ENCODE measurements at regions not wholly inside any gene's neighbourhood (a gene's known extent, or its start where the extent isn't known, plus 50 kb on each side); places are given as distances from the start of the nearest gene placed in this dataset.

DNA sequence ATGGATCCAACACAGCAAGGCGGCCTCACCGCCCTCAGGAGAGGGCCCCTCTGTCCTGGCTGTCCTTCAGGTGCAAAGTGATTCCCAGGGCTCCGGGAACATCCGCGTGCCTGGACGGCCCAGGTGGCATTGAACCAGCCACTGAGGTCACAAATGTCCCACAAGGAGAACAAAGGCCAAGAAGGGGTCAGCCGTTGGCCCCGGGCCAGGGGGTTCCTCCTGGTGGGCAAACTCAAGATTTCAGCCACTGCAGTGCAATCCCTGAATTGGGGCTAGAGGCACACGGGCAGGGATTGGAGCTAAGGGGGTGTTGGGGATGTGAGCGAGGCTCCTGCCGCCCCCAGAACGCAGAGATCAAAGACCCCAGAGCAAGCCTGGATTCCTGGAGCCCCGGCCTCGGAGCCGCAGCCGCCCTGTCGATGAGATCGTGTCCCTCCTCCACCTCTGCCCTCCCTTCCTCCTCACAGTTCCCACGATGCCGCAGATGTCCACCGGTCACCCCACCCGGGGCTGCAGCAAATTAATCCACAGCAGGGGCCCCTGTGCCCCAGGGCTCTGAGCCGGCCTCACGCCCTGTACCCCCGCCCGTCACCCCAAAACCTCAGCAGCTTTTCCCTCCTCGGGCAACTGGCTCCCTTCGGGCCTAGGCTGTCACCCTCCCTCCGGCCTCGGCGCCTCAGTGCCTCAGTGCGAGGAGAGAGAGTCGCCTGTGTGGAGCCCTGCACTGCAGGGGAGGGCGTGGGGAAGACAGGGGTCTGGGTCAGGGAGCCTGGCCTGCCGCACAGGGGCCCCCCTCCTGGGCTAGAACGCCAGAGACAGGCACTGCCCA, 56.7 kb upstream of the GALNT9 start:
- Histone ChIP-seq H3K36me3 (replicated peaks; ENCODE audit: control insufficient read depth, insufficient read depth, low read length) (no peaks in the 10 kb centered on the region), H3K27me3 (ENCODE audit: control insufficient read depth, insufficient read depth, low read length) (peaks cover 61% of the 10 kb centered on the region), H3K4me3 (ENCODE audit: insufficient read depth, low read depth, low read length) (no peak overlapping the region)
- no peak for DNase-seq

DNA sequence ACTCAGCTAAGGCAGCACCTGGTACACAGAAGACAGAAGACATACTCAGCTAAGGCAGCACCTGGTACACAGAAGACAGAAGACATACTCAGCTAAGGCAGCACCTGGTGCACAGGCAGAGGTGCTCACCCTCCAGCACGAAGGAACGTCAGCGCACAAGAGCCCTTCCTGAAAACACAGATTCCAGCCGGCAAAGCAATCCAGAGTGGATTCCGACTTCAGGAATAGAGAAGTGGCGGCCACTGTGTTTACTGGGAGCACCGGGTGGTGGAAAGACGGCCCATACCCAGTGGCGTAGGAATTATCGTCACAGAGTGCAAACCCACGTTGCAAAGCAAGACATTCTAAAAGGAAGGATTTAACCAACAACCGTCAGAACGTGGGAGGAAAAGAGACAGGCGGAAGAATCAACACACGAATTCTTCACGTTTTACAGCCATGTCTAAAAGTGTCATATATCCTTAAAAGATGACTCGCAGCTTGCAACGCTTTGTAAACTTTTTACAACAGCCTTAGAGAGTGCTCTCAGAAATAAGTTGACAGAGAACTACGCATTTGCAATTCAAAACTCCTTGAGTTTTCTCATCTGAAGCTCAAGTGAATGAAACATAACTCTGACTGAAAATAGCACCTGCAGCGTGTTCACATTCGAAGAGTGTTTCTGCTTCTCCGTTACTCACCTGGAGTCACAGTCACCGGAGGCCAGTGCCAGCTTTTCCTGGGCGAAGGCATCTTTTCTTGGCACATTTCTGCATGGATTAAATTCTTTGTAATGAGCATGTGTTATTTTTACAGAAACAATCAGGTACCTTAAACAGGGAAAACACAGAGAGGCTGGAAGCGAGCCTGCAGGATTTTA, 55.8 kb upstream of the GALNT9 start:
- peaks cover 68% of the 10 kb centered on the region for H3K27me3 ChIP-seq (ENCODE audit: control insufficient read depth, insufficient read depth, low read length)
- no peaks in the 10 kb centered on the region for H3K36me3 ChIP-seq (replicated peaks; ENCODE audit: control insufficient read depth, insufficient read depth, low read length)
- DNase-seq, result no peak
- H3K4me3 ChIP-seq (ENCODE audit: insufficient read depth, low read depth, low read length), result no peak overlapping the region

DNA sequence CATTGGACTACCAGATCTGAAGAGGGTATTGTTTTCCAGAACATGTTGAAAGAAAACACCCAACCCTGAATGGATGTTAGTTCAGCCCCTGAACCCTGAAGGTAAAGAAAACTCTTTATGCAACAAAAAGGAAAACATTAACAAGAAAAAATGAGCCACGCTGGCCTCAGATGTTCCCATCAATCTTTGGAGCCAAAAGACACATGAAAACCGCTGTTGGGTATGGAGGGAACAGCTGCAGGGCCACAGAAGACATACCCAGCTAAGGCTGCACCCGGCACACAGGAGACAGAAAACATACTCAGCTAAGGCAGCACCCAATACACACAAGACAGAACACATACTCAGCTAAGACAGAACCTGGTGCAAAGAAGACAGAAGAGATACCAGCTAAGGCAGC, 51.3 kb upstream of the GALNT9 start:
- peaks cover 49% of the 10 kb centered on the region for H3K27me3 ChIP-seq (ENCODE audit: control insufficient read depth, insufficient read depth, low read length)
- H3K4me3 ChIP-seq (ENCODE audit: insufficient read depth, low read depth, low read length), result no peak overlapping the region
- no peaks in the 10 kb centered on the region for H3K36me3 ChIP-seq (replicated peaks; ENCODE audit: control insufficient read depth, insufficient read depth, low read length)
- DNase-seq, result no peak

DNA sequence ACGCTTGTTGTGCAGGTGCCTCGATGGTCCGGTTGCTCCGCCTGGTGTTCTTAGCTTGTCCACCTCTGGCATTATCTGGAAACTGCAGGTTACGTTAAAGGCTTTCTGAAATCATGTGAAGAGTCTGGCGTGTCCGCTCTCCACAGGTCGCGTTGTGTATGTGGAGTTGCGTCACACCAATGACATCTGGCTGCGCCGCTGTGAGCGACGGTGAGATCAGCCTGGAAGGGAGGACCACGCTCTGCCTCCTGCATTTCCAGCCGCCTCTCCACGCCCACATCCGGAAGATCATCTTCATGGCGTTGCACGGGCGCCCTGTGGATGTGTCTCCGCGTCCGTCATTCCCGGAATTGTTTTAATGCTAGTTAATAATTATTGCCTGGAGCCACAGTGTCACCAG, 50.6 kb upstream of the GALNT9 start:
- H3K27me3 ChIP-seq (ENCODE audit: control insufficient read depth, insufficient read depth, low read length), result peaks cover 47% of the 10 kb centered on the region
- H3K36me3 ChIP-seq (replicated peaks; ENCODE audit: control insufficient read depth, insufficient read depth, low read length), result no peaks in the 10 kb centered on the region
- DNase-seq, result no peak
- H3K4me3 ChIP-seq (ENCODE audit: insufficient read depth, low read depth, low read length), result no peak overlapping the region

DNA sequence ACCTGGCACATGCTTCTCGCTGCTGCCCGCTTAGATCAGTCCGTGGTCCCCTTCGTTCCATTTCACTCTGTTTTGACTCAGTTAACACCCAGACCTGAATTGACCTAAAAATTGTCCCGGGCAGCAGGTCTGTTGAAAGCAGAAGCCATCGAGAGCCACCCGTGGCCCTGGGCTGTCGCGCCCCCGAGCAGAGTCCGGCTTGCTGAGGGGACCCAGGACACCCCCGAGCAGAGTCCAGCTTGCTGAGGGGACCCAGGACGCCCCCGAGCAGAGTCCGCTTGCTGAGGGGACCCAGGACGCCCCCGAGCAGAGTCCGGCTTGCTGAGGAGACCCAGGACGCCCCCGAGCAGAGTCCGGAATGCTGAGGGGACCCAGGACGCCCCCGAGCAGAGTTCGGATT, 50.2 kb upstream of the GALNT9 start:
- Histone ChIP-seq H3K4me3 (ENCODE audit: insufficient read depth, low read depth, low read length) (no peak overlapping the region), H3K36me3 (replicated peaks; ENCODE audit: control insufficient read depth, insufficient read depth, low read length) (no peaks in the 10 kb centered on the region), H3K27me3 (ENCODE audit: control insufficient read depth, insufficient read depth, low read length) (peaks cover 45% of the 10 kb centered on the region)
- no peak for DNase-seq

Data from H7 (cell line).